K562 (cell line): ENCODE measurements at regions not wholly inside any gene's neighbourhood (a gene's known extent, or its start where the extent isn't known, plus 50 kb on each side); places are given as distances from the start of the nearest gene placed in this dataset.

Source experiments
- ATAC-seq: fragments of 200-7000 bp; cut with Tn5 transposase; 3 replicates; pipeline ENCODE4 v1.9.1; 2020; ENCODE audit warnings: moderate library complexity
- BruUV-seq: library from RNA; stranded (reverse); fragments of 400-500 nt; replicated peaks from 2 replicates; lab custom pipeline; 2021; lab: Mats Ljungman, UMichigan
- CTCF ChIA-PET: fragments of 300-600 bp; formaldehyde crosslinking; extraction: SDS; loops from one replicate; lab custom pipeline; 2021; ENCODE audit warnings: low intra/inter-chr PET ratio; lab: Yijun Ruan, JAX
- POLR2A ChIA-PET: fragments of 300-600, 350-650 bp; sonication (Branson Sonifier 250); formaldehyde crosslinking; extraction: SDS; loops from one replicate; lab custom pipeline; 2021; ENCODE audit warnings: antibody characterized with exemption, inconsistent platforms; lab: Yijun Ruan, JAX
- DNase-seq, 4 experiments: peaks; one replicate each; pipeline versions ENCODE4 v3.0.0 to v3.0.0-alpha.2; 2011 to 2018; ENCODE audit warnings: low spot score in 3 of 4, mixed read lengths in 3 of 4; ENCODE audit errors: extremely low read depth in 1 of 4
- FAIRE-seq: peaks from 2 replicates; lab custom pipeline; 2011; peaks lifted over from hg19 to GRCh38; lab: Jason Lieb, UNC
- H2AFZ ChIP-seq: 2 replicates; pipeline ENCODE4 v1.6.0; 2011; ENCODE audit warnings: low read depth, low read length, control low read depth, inconsistent platforms
- H3K27ac ChIP-seq: fragments of 200-600 bp; 3 replicates; pipeline ENCODE4 v1.8.0; 2011; ENCODE audit warnings: low read depth, mild to moderate bottlenecking, control low read depth, inconsistent platforms, low read length, moderate library complexity, mixed read lengths; ENCODE audit errors: extremely low read depth
- H3K27me3 ChIP-seq, 2 experiments: fragments of 300-600 bp in 1 of 2; 2 replicates in 1 of 2; 3 replicates in 1 of 2; pipeline versions ENCODE4 v1.6.0 to v1.8.0; 2011; ENCODE audit warnings: inconsistent platforms in 2 of 2, low read length in 2 of 2, mild to moderate bottlenecking in 1 of 2, mixed read lengths in 1 of 2, moderate library complexity in 1 of 2; ENCODE audit not compliant: control insufficient read depth in 2 of 2, insufficient read depth in 2 of 2
- H3K36me3 ChIP-seq: fragments of 300-600 bp; 3 replicates; pipeline ENCODE4 v1.8.0; 2011; ENCODE audit warnings: mild to moderate bottlenecking, low read length, inconsistent platforms; ENCODE audit not compliant: control insufficient read depth, insufficient read depth
- H3K4me1 ChIP-seq, 2 experiments: fragments of 200-600 bp in 1 of 2; replicated peaks in 1 of 2; 2 replicates in 1 of 2; 3 replicates in 1 of 2; pipeline versions ENCODE4 v1.5.1 to v1.8.0; 2011; ENCODE audit warnings: inconsistent platforms in 2 of 2, low read length in 2 of 2, mild to moderate bottlenecking in 1 of 2, mixed read lengths in 1 of 2, moderate library complexity in 1 of 2; ENCODE audit not compliant: control insufficient read depth in 2 of 2, insufficient read depth in 2 of 2
- H3K4me2 ChIP-seq: 2 replicates; pipeline ENCODE4 v1.6.1; 2011; ENCODE audit warnings: low read length, control low read depth, inconsistent platforms, mixed read lengths; ENCODE audit not compliant: insufficient read depth
- H3K4me3 ChIP-seq: fragments of 200-600 bp; sonication (generic), shearing (Covaris generic); 2 replicates; pipeline ENCODE4 v1.5.1; 2016; ENCODE audit warnings: control low read depth, inconsistent platforms
- H3K79me2 ChIP-seq: fragments of 200-600 bp; 3 replicates; pipeline ENCODE4 v1.8.0; 2011; ENCODE audit warnings: low read length, inconsistent platforms; ENCODE audit not compliant: control insufficient read depth, insufficient read depth
- H3K9ac ChIP-seq, 2 experiments: 2 replicates each; pipeline versions ENCODE4 v1.6.0 to v1.6.1; 2011; ENCODE audit warnings: low read depth in 2 of 2, low read length in 2 of 2, control low read depth in 1 of 2, inconsistent platforms in 1 of 2, mild to moderate bottlenecking in 1 of 2, mixed read lengths in 1 of 2; ENCODE audit not compliant: insufficient read depth in 1 of 2
- H3K9me1 ChIP-seq: one replicate; pipeline ENCODE4 v1.6.0; 2011; ENCODE audit warnings: inconsistent platforms, mild to moderate bottlenecking, low read length, moderate library complexity; ENCODE audit not compliant: control insufficient read depth, insufficient read depth
- H3K9me3 ChIP-seq: replicated peaks from 2 replicates; pipeline ENCODE4 v1.5.1; 2011; ENCODE audit warnings: low read depth, low read length, inconsistent platforms; ENCODE audit not compliant: control insufficient read depth, insufficient read depth
- H4K20me1 ChIP-seq: replicated peaks from 2 replicates; pipeline ENCODE4 v1.6.1; 2011; ENCODE audit warnings: low read length, inconsistent platforms, mixed read lengths; ENCODE audit not compliant: control insufficient read depth, insufficient read depth
- E2F4 ChIP-seq: sonication (generic); formaldehyde crosslinking; IDR thresholded peaks from 2 replicates; pipeline ENCODE4 v1.8.0; 2022; ENCODE audit warnings: mild to moderate bottlenecking, low read depth, missing genetic modification reagents
- EWSR1 ChIP-seq: fragments of 450-650 bp; IDR thresholded peaks from 2 replicates; pipeline ENCODE4 v1.6.1; 2018; ENCODE audit warnings: borderline replicate concordance, mild to moderate bottlenecking, low read depth, moderate library complexity; ENCODE audit not compliant: partially characterized antibody
- MEF2D ChIP-seq: conservative IDR thresholded peaks from 2 replicates; pipeline ENCODE4 v1.6.1; 2016; ENCODE audit warnings: low read depth, missing genetic modification characterization, missing compliant biosample characterization
- PHF20 ChIP-seq: fragments of 450-650 bp; IDR thresholded peaks from 2 replicates; pipeline ENCODE4 v1.6.1; 2018; ENCODE audit not compliant: partially characterized antibody
- PRMT5 ChIP-seq: sonication (generic); formaldehyde crosslinking; IDR thresholded peaks from 2 replicates; pipeline ENCODE4 v1.5.0; 2020; ENCODE audit warnings: missing genetic modification reagents
- RBM25 ChIP-seq: fragments of 200-400 bp; formaldehyde crosslinking; IDR thresholded peaks from 2 replicates; pipeline ENCODE4 v1.6.1; 2018; ENCODE audit warnings: low read length, low read depth, moderate library complexity; ENCODE audit not compliant: severe bottlenecking
- SMAD4 ChIP-seq: fragments of 250-450 bp; sonication (Bioruptor Pico); conservative IDR thresholded peaks from 2 replicates; pipeline ENCODE4 v1.8.0; 2021; ENCODE audit warnings: inconsistent platforms, mild to moderate bottlenecking, moderate library complexity
- ZNF146 ChIP-seq: IDR thresholded peaks from one replicate; pipeline ENCODE4 v1.6.1; 2018; ENCODE audit warnings: missing compliant biosample characterization; ENCODE audit not compliant: unreplicated experiment
- ZNF764 ChIP-seq: fragments of 250-450 bp; sonication (Bioruptor Pico); IDR thresholded peaks from 2 replicates; pipeline ENCODE4 v1.4.0; 2020; ENCODE audit warnings: low read depth, mild to moderate bottlenecking, moderate library complexity
- WGBS: fragments of 100-300 bp; shearing (Covaris generic); methylation state at CpG from one replicate; pipeline ENCODE4 v1.1.6; 2016; ENCODE audit warnings: low coverage, mixed read lengths; ENCODE audit not compliant: insufficient coverage; ENCODE audit errors: missing lambda C conversion rate; 5-methylcytosine and 5-hydroxymethylcytosine counted together
- in situ Hi-C: fragments of 300-500 bp; cut with MboI; formaldehyde crosslinking; loops from 4 replicates; pipeline ENCODE4 v1.15.0; 2018; ENCODE audit warnings: inconsistent platforms, mixed read lengths
- intact Hi-C: fragments of 100-400 bp; cut with micrococcal nuclease; formaldehyde crosslinking; loops from 2 replicates; pipeline ENCODE4 v1.14.2; 2022

GRCh38 chr21:24260751-24261150 lies 1346.5 kb downstream of the MRPL39 start:
- FAIRE-seq, result no peak
- CTCF ChIA-PET, result no interaction called here
- Histone ChIP-seq H3K79me2 (no peaks in the 10 kb centered on the region), H3K9ac (no peak overlapping the region), H3K4me3 (no peak overlapping the region), H3K4me1 (no peaks in the 10 kb centered on the region), H3K27me3 (no peaks in the 10 kb centered on the region), H3K36me3 (no peaks in the 10 kb centered on the region), H2AFZ (no peak overlapping the region), H3K27ac (no peak overlapping the region), H3K4me2 (no peak overlapping the region), H4K20me1 (no peaks in the 10 kb centered on the region), H3K9me3 (no peaks in the 10 kb centered on the region), H3K9me1 (no peaks in the 10 kb centered on the region)
- TF ChIP-seq ZNF146 (CRISPR knock-in tag) (peak; percentile 53), ZNF764 (CRISPR knock-in tag) (no peak), E2F4 (CRISPR knock-in tag) (no peak), PRMT5 (CRISPR knock-in tag) (no peak), RBM25 (peak; percentile 50), PHF20 (no peak), SMAD4 (no peak), EWSR1 (no peak), MEF2D (tag) (no peak)
- no peak for DNase-seq
- in situ Hi-C loops (no loop called here), intact Hi-C loops (no loop called here)
- POLR2A ChIA-PET, result no interaction called here
- BruUV-seq, result no TSS peak
- 18% methylated on average over 3 of the region's 3 CpGs for WGBS
- no peak for ATAC-seq
